ENCODE measurements at regions not wholly inside any gene's neighbourhood (a gene's known extent, or its start where the extent isn't known, plus 50 kb on each side); places are given as distances from the start of the nearest gene placed in this dataset.
A peak's percentile ranks its signal among the peaks of the same experiment; 100 is the strongest.

- no peak for DNase-seq
- no peak for ATAC-seq
Observed at GRCh38 chr10:3542185-3542611, 242.8 kb downstream of the KLF6 start.

- DNase-seq (no peak), ATAC-seq (no peak)
Observed at GRCh38 chr10:3539696-3540383, 245.2 kb downstream of the KLF6 start.

GRCh38 chr10:3538656-3539531 is 246.1 kb downstream of the KLF6 start:
- peak; percentile 47 for ATAC-seq

GRCh38 chr10:3538291-3538655 is 246.7 kb downstream of the KLF6 start:
- ATAC-seq (no peak), DNase-seq (no peak)

More at GRCh38 chr10:3538656-3539531, 246.1 kb downstream of the KLF6 start:
- no peak for DNase-seq

GRCh38 chr10:3537518-3537917 is 247.5 kb downstream of the KLF6 start:
- ATAC-seq (no peak), DNase-seq (no peak)

- ATAC-seq: no peak
- no peak for DNase-seq
Observed at GRCh38 chr10:3535001-3535400, 250.0 kb downstream of the KLF6 start.

- DNase-seq: no peak
- no peak for ATAC-seq
Observed at GRCh38 chr10:3534433-3534832, 250.6 kb downstream of the KLF6 start.

GRCh38 chr10:3533296-3533695 is 251.7 kb downstream of the KLF6 start:
- no peak for ATAC-seq
- no peak for DNase-seq

GRCh38 chr10:3532644-3533043 is 252.4 kb downstream of the KLF6 start:
- ATAC-seq (no peak), DNase-seq (no peak)

- no peak for ATAC-seq
Observed at GRCh38 chr10:3531670-3532069, 253.3 kb downstream of the KLF6 start.

GRCh38 chr10:3530783-3531645 is 254.0 kb downstream of the KLF6 start:
- DNase-seq (no peak), ATAC-seq (no peak)

More at GRCh38 chr10:3531670-3532069, 253.3 kb downstream of the KLF6 start:
- DNase-seq: no peak

GRCh38 chr10:3530346-3530745 is 254.7 kb downstream of the KLF6 start:
- no peak for DNase-seq
- ATAC-seq: no peak

GRCh38 chr10:3529691-3530090 is 255.3 kb downstream of the KLF6 start:
- ATAC-seq (no peak), DNase-seq (no peak)

GRCh38 chr10:3528823-3529403 is 256.1 kb downstream of the KLF6 start:
- ATAC-seq: no peak
- DNase-seq: no peak

- ATAC-seq (no peak), DNase-seq (no peak)
Observed at GRCh38 chr10:3528271-3528670, 256.7 kb downstream of the KLF6 start.

- no peak for ATAC-seq
- no peak for DNase-seq
Observed at GRCh38 chr10:3527869-3528268, 257.1 kb downstream of the KLF6 start.

- ATAC-seq (peak; percentile 63), DNase-seq (no peak)
Observed at GRCh38 chr10:3526727-3527501, 258.1 kb downstream of the KLF6 start.

- ATAC-seq (no peak), DNase-seq (no peak)
Observed at GRCh38 chr10:3525832-3526449, 259.1 kb downstream of the KLF6 start.

GRCh38 chr10:3524086-3524960 is 260.7 kb downstream of the KLF6 start:
- DNase-seq (no peak), ATAC-seq (no peak)
